Prostate gland (tissue), 2 donors: ENCODE measurements at regions not wholly inside any gene's neighbourhood (a gene's known extent, or its start where the extent isn't known, plus 50 kb on each side); places are given as distances from the start of the nearest gene placed in this dataset.

Source experiments
- CTCF ChIP-seq, 4 experiments: fragments of 200-600 bp in 2 of 4; fragments of 450-650 bp in 2 of 4; sonication (generic) in 2 of 4; IDR thresholded peaks; 1 replicate in 3 of 4; 2 replicates in 1 of 4; pipeline ENCODE4 v1.5.1; 2016 to 2019; ENCODE audit warnings: antibody characterized with exemption in 4 of 4, mild to moderate bottlenecking in 2 of 4, moderate library complexity in 2 of 4
- POLR2A ChIP-seq: fragments of 450-650 bp; IDR thresholded peaks from one replicate; pipeline ENCODE4 v1.6.1; 2016; ENCODE audit warnings: antibody characterized with exemption, mild to moderate bottlenecking
- POLR2AphosphoS5 ChIP-seq: sonication (generic); formaldehyde crosslinking; IDR thresholded peaks from one replicate; pipeline ENCODE4 v1.6.1; 2017; ENCODE audit warnings: antibody characterized with exemption

- TF ChIP-seq CTCF (IDR thresholded peaks at IDR 0.05), result no peak
- TF ChIP-seq POLR2AphosphoS5, result no peak
- no peak for TF ChIP-seq POLR2A
Observed at GRCh38 chr1:185450060-185450788, 133.2 kb upstream of the IVNS1ABP start.
